H1 (cell line): ENCODE measurements at regions not wholly inside any gene's neighbourhood (a gene's known extent, or its start where the extent isn't known, plus 50 kb on each side); places are given as distances from the start of the nearest gene placed in this dataset.

Experiments
- CTCF ChIA-PET: fragments of 300-600 bp; sonication (Branson Sonifier 250); formaldehyde crosslinking; loops from one replicate; lab custom pipeline; 2021; ENCODE audit not compliant: partially characterized antibody; lab: Charles Lee
- POLR2A ChIA-PET: fragments of 300-600 bp; sonication (Branson Sonifier 250); formaldehyde crosslinking; loops from one replicate; lab custom pipeline; 2021; ENCODE audit warnings: inconsistent platforms; ENCODE audit not compliant: partially characterized antibody; lab: Charles Lee
- DNase-seq, 2 experiments: peaks; one replicate each; pipeline versions ENCODE4 v3.0.0 to v3.0.0-alpha.2; 2010 to 2022; ENCODE audit warnings: low spot score in 2 of 2, low read depth in 1 of 2, mixed read lengths in 1 of 2
- FAIRE-seq: peaks from 2 replicates; lab custom pipeline; 2011; peaks lifted over from hg19 to GRCh38; lab: Jason Lieb, UNC
- H2AFZ ChIP-seq: 2 replicates; pipeline ENCODE4 v1.8.1; 2012; ENCODE audit warnings: low read length, inconsistent platforms
- H2AK5ac ChIP-seq: 2 replicates; pipeline ENCODE4 v1.6.1; 2013; ENCODE audit warnings: low read depth, low read length
- H2BK120ac ChIP-seq: replicated peaks from 2 replicates; pipeline ENCODE3; 2013; ENCODE audit warnings: low read depth, low read length, inconsistent platforms
- H2BK12ac ChIP-seq: 2 replicates; pipeline ENCODE4 v1.6.1; 2013; ENCODE audit warnings: low read depth, low read length
- H2BK15ac ChIP-seq: 2 replicates; pipeline ENCODE4 v1.6.1; 2013; ENCODE audit warnings: low read length
- H2BK20ac ChIP-seq: 2 replicates; pipeline ENCODE4 v1.6.1; 2013; ENCODE audit warnings: low read length
- H2BK5ac ChIP-seq: 2 replicates; pipeline ENCODE4 v1.6.1; 2013; ENCODE audit warnings: low read depth, low read length
- H3K14ac ChIP-seq: 2 replicates; pipeline ENCODE4 v1.6.1; 2013; ENCODE audit warnings: inconsistent platforms; ENCODE audit not compliant: insufficient read length
- H3K18ac ChIP-seq: 2 replicates; pipeline ENCODE4 v1.6.1; 2013; ENCODE audit warnings: low read length; ENCODE audit errors: extremely low read depth
- H3K23ac ChIP-seq: 2 replicates; pipeline ENCODE4 v1.6.1; 2013; ENCODE audit warnings: inconsistent platforms; ENCODE audit not compliant: insufficient read length
- H3K23me2 ChIP-seq: 2 replicates; pipeline ENCODE4 v1.6.1; 2013; ENCODE audit warnings: low read depth, low read length
- H3K27ac ChIP-seq: 2 replicates; pipeline ENCODE4 v1.6.1; 2011; ENCODE audit warnings: low read depth, low read length, inconsistent platforms
- H3K27me3 ChIP-seq, 4 experiments: replicated peaks in 1 of 4; 1 replicate in 1 of 4; 2 replicates in 3 of 4; pipeline versions ENCODE4 v1.6.1 to v1.8.1; 2011 to 2013; ENCODE audit warnings: low read length in 3 of 4, mild to moderate bottlenecking in 3 of 4, inconsistent platforms in 2 of 4, mixed read lengths in 2 of 4, moderate library complexity in 1 of 4; ENCODE audit not compliant: control insufficient read depth in 3 of 4, insufficient read depth in 3 of 4; ENCODE audit errors: extremely low read depth in 1 of 4
- H3K36me3 ChIP-seq, 4 experiments: 2 replicates each; pipeline versions ENCODE4 v1.6.1 to v1.8.1; 2011 to 2013; ENCODE audit warnings: mild to moderate bottlenecking in 4 of 4, low read length in 3 of 4, moderate library complexity in 2 of 4, control low read depth in 1 of 4, inconsistent platforms in 1 of 4; ENCODE audit not compliant: insufficient read depth in 4 of 4, control insufficient read depth in 2 of 4
- H3K4ac ChIP-seq: replicated peaks from 2 replicates; pipeline ENCODE3; 2013; ENCODE audit warnings: low read length, low read depth, mixed read lengths, inconsistent platforms; ENCODE audit not compliant: insufficient read length
- H3K4me1 ChIP-seq, 4 experiments: replicated peaks in 1 of 4; 1 replicate in 1 of 4; 2 replicates in 3 of 4; pipeline versions ENCODE4 v1.6.1 to v1.8.1; 2011 to 2013; ENCODE audit warnings: low read length in 3 of 4, inconsistent platforms in 2 of 4, mixed read lengths in 1 of 4; ENCODE audit not compliant: insufficient read depth in 4 of 4, control insufficient read depth in 3 of 4
- H3K4me2 ChIP-seq, 2 experiments: 2 replicates each; pipeline versions ENCODE4 v1.6.1 to v1.8.1; 2011 to 2013; ENCODE audit warnings: low read depth in 2 of 2, low read length in 2 of 2, control low read depth in 1 of 2, inconsistent platforms in 1 of 2, mild to moderate bottlenecking in 1 of 2; ENCODE audit not compliant: insufficient read depth in 1 of 2
- H3K4me3 ChIP-seq, 4 experiments: fragments of 200-600, 300-600 bp in 1 of 4; sonication (generic), shearing (Covaris generic), sonication (Bioruptor Twin) in 1 of 4; 2 replicates each; pipeline versions ENCODE4 v1.5.1 to v1.8.1; 2011 to 2016; ENCODE audit warnings: low read length in 4 of 4, low read depth in 3 of 4, control low read depth in 2 of 4, inconsistent platforms in 2 of 4, mild to moderate bottlenecking in 2 of 4, mixed read lengths in 1 of 4, moderate library complexity in 1 of 4; ENCODE audit not compliant: insufficient read depth in 2 of 4; ENCODE audit errors: extremely low read depth in 1 of 4
- H3K56ac ChIP-seq: replicated peaks from 2 replicates; pipeline ENCODE3; 2013; ENCODE audit warnings: low read depth, mild to moderate bottlenecking, mixed read lengths, low read length, inconsistent platforms; ENCODE audit not compliant: insufficient read length
- H3K79me1 ChIP-seq: 2 replicates; pipeline ENCODE4 v1.6.1; 2013; ENCODE audit warnings: low read depth, low read length, control low read depth
- H3K79me2 ChIP-seq, 2 experiments: 2 replicates each; pipeline versions ENCODE4 v1.6.1 to v1.8.1; 2012 to 2013; ENCODE audit warnings: low read length in 2 of 2, mild to moderate bottlenecking in 2 of 2, inconsistent platforms in 1 of 2; ENCODE audit not compliant: insufficient read depth in 2 of 2, control insufficient read depth in 1 of 2
- H3K9ac ChIP-seq, 4 experiments: replicated peaks in 1 of 4; 1 replicate in 1 of 4; 2 replicates in 3 of 4; pipeline versions ENCODE4 v1.6.1 to v1.8.1; 2011 to 2013; ENCODE audit warnings: low read depth in 3 of 4, low read length in 3 of 4, control low read depth in 2 of 4, mild to moderate bottlenecking in 2 of 4, moderate library complexity in 2 of 4, inconsistent platforms in 1 of 4; ENCODE audit errors: extremely low read depth in 1 of 4
- H3K9me3 ChIP-seq, 2 experiments: 2 replicates each; pipeline versions ENCODE4 v1.6.1 to v1.8.1; 2012 to 2013; ENCODE audit warnings: mild to moderate bottlenecking in 2 of 2, moderate library complexity in 2 of 2, control low read depth in 1 of 2, inconsistent platforms in 1 of 2, low read depth in 1 of 2, low read length in 1 of 2, mixed read lengths in 1 of 2; ENCODE audit not compliant: insufficient read depth in 2 of 2
- H4K20me1 ChIP-seq, 2 experiments: replicated peaks in 1 of 2; 2 replicates each; pipeline versions ENCODE3 to v1.8.1; 2011 to 2013; ENCODE audit warnings: inconsistent platforms in 2 of 2, low read length in 2 of 2, mild to moderate bottlenecking in 1 of 2; ENCODE audit not compliant: insufficient read depth in 2 of 2, control insufficient read depth in 1 of 2
- H4K5ac ChIP-seq: 2 replicates; pipeline ENCODE4 v1.6.1; 2013; ENCODE audit warnings: low read length, low read depth, mixed read lengths, inconsistent platforms; ENCODE audit not compliant: insufficient read length
- H4K8ac ChIP-seq: 2 replicates; pipeline ENCODE4 v1.8.0; 2013; ENCODE audit warnings: mild to moderate bottlenecking, moderate library complexity, low read length, inconsistent platforms; ENCODE audit not compliant: insufficient read depth; ENCODE audit errors: extremely low read depth
- H4K91ac ChIP-seq: replicated peaks from 2 replicates; pipeline ENCODE3; 2013; ENCODE audit warnings: low read length, mixed read lengths, inconsistent platforms; ENCODE audit not compliant: insufficient read length
- CEBPB ChIP-seq: IDR thresholded peaks from 2 replicates; pipeline ENCODE4 v1.6.1; 2012; ENCODE audit warnings: low read depth, low read length
- CHD1 ChIP-seq: IDR thresholded peaks from 2 replicates; pipeline ENCODE4 v1.6.1; 2012; ENCODE audit warnings: low read depth, low read length, improper control_type of control experiment
- CTBP2 ChIP-seq: IDR thresholded peaks from 2 replicates; pipeline ENCODE4 v1.7.0; 2011; ENCODE audit warnings: borderline replicate concordance, mild to moderate bottlenecking, moderate library complexity, mixed read lengths, low read length; ENCODE audit not compliant: insufficient read depth, insufficient read length
- EGR1 ChIP-seq: IDR thresholded peaks from 2 replicates; pipeline ENCODE4 v1.6.1; 2011; ENCODE audit warnings: low read depth, low read length, borderline replicate concordance
- KDM4A ChIP-seq: IDR thresholded peaks from one replicate; pipeline ENCODE4 v1.7.1; 2012; ENCODE audit warnings: low read depth, mild to moderate bottlenecking, moderate library complexity, low read length, inconsistent platforms; ENCODE audit not compliant: severe bottlenecking
- RAD21 ChIP-seq, 2 experiments: IDR thresholded peaks in 1 of 2; conservative IDR thresholded peaks in 1 of 2; 2 replicates each; pipeline ENCODE4 v1.6.1; 2011; ENCODE audit warnings: low read depth in 2 of 2, low read length in 2 of 2, improper control_type of control experiment in 1 of 2, inconsistent platforms in 1 of 2, mild to moderate bottlenecking in 1 of 2, moderate library complexity in 1 of 2
- RBBP5 ChIP-seq: IDR thresholded peaks from 2 replicates; pipeline ENCODE4 v1.7.1; 2012; ENCODE audit warnings: low read depth, mild to moderate bottlenecking, inconsistent platforms, low read length, moderate library complexity, borderline replicate concordance
- RNF2 ChIP-seq: fragments of 200-900, 300-1000 bp; sonication (generic); IDR thresholded peaks from 2 replicates; pipeline ENCODE4 v1.7.1; 2016; ENCODE audit warnings: borderline replicate concordance, low read depth, mild to moderate bottlenecking, antibody characterized with exemption, low read length; ENCODE audit not compliant: poor library complexity, severe bottlenecking; ENCODE audit errors: missing control alignments
- SIRT6 ChIP-seq: IDR thresholded peaks from one replicate; pipeline ENCODE4 v1.7.1; 2012; ENCODE audit warnings: low read length, inconsistent platforms
- TEAD4 ChIP-seq: IDR thresholded peaks from 2 replicates; pipeline ENCODE4 v1.6.1; 2012; ENCODE audit warnings: low read depth, low read length, inconsistent platforms, mixed read lengths
- ZNF274 ChIP-seq: IDR thresholded peaks from 2 replicates; pipeline ENCODE4 v1.7.0; 2012; ENCODE audit warnings: low read length, borderline replicate concordance; ENCODE audit errors: extremely low read depth
- WGBS, 2 experiments: shearing (Covaris generic) in 1 of 2; methylation state at CpG; one replicate each; pipeline versions ENCODE4 v1.1.6 to v1.1.7; 2013 to 2015; ENCODE audit warnings: low lambda C conversion rate in 2 of 2, mixed read lengths in 2 of 2, inconsistent platforms in 1 of 2, low coverage in 1 of 2, missing lambda C conversion rate in 1 of 2; ENCODE audit not compliant: insufficient replicate concordance in 2 of 2, insufficient coverage in 1 of 2, insufficient read length in 1 of 2; ENCODE audit errors: extremely low coverage in 1 of 2, missing lambda C conversion rate in 1 of 2; 5-methylcytosine and 5-hydroxymethylcytosine counted together
- TF ChIP-seq, protein P1 (sequence below): IDR thresholded peaks from 2 replicates; pipeline ENCODE4 v1.6.1; 2011; ENCODE audit warnings: low read length, improper control_type of control experiment

DNA sequence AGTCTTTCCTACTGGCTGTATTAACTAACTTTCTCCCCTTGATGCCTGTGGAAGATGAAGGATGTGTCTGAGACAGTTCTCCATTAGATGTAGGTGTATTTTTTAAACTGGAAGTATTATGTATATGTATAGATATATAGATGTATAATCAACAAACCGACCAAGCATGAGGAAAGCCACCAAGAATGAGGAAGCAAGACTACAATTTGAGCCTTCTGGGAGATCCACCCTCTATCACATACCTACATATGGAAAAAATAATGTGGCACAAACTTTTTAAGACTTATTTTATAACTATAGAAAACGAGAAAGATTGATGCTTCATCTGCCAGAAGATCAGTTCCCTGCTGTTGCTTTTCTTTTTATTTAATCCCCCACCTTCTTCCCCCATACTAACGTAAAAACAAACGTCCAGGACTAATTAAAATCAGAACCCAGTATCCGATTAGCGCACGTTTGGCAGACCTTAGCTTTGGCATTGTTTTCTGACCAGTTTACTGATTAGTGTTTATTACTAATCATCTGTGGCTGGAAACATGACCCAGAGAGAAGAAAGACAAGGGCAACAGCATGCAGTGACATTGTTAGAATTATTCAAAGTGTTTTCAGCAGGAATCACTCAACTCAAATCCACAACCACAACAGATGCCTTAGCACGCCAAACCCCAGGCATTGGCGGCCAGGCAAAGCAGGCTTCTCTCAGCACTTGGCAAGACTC, 490.2 kb downstream of the EBF1 start:
- CTCF ChIA-PET: interaction anchor here (1.5 kb wide), 1 partner anchor 86 kb away, joined by 3 read pairs; no protein-coding TSS in a partner anchor
- H3K27me3 ChIP-seq: no peaks in the 10 kb centered on the region
- no peak overlapping the region for H2BK120ac ChIP-seq
- H2BK12ac ChIP-seq: no peak overlapping the region
- no peak overlapping the region for H3K23ac ChIP-seq
- H3K4me2 ChIP-seq: no peak overlapping the region
- H4K5ac ChIP-seq: no peak overlapping the region
- 87 to 100% methylated on average over 1 to 9 of the region's 9 CpGs for WGBS, 2 experiments
- H3K9ac ChIP-seq: no peak overlapping the region
- H3K4me3 ChIP-seq: no peak overlapping the region
- H3K4me1 ChIP-seq: no peaks in the 10 kb centered on the region
- H3K27ac ChIP-seq: no peak overlapping the region
- H4K8ac ChIP-seq: no peak overlapping the region
- H3K14ac ChIP-seq: no peak overlapping the region
- H3K4ac ChIP-seq: no peak overlapping the region
- POLR2A ChIA-PET: no interaction called here
- no peaks in the 10 kb centered on the region for H4K20me1 ChIP-seq
- H2AFZ ChIP-seq: peak overlapping the region; percentile 3; the same call in 1 of the 2 replicates
- no peaks in the 10 kb centered on the region for H3K9me3 ChIP-seq
- DNase-seq (no peak), FAIRE-seq (no peak)
- no peak overlapping the region for H4K91ac ChIP-seq
- no peak overlapping the region for H3K18ac ChIP-seq
- H3K23me2 ChIP-seq: no peaks in the 10 kb centered on the region
- no peak overlapping the region for H2BK5ac ChIP-seq
- no peak overlapping the region for H2BK20ac ChIP-seq
- no peaks in the 10 kb centered on the region for H3K36me3 ChIP-seq
- H3K79me1 ChIP-seq: no peaks in the 10 kb centered on the region
- no peak overlapping the region for H2AK5ac ChIP-seq
- no peak overlapping the region for H2BK15ac ChIP-seq
- no peak overlapping the region for H3K56ac ChIP-seq
- no peaks in the 10 kb centered on the region for H3K79me2 ChIP-seq
- TF ChIP-seq TEAD4 (no peak), ZNF274 (no peak), RNF2 (no peak), RBBP5 (no peak), KDM4A (no peak), CTBP2 (no peak), RAD21 (IDR thresholded peaks at IDR 0.05 in 1 of 2, conservative IDR thresholded peaks at IDR 0.05 in 1 of 2; ENCODE audit: low read depth in 2 of 2, low read length in 2 of 2) (no peak), EGR1 (no peak), CHD1 (no peak), CEBPB (no peak), SIRT6 (no peak)
- TF ChIP-seq, protein P1, sequence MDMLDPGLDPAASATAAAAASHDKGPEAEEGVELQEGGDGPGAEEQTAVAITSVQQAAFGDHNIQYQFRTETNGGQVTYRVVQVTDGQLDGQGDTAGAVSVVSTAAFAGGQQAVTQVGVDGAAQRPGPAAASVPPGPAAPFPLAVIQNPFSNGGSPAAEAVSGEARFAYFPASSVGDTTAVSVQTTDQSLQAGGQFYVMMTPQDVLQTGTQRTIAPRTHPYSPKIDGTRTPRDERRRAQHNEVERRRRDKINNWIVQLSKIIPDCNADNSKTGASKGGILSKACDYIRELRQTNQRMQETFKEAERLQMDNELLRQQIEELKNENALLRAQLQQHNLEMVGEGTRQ: no peak
